Heart right ventricle (tissue), 16 donors: ENCODE measurements at regions not wholly inside any gene's neighbourhood (a gene's known extent, or its start where the extent isn't known, plus 50 kb on each side); places are given as distances from the start of the nearest gene placed in this dataset.
A peak's percentile ranks its signal among the peaks of the same experiment; 100 is the strongest.

ENCODE experiments used
- ATAC-seq, 8 donors: fragments of 200-7000 bp; cut with Tn5 transposase; one replicate each; pipeline ENCODE4 v1.9.1; 2020; ENCODE audit warnings: mild to moderate bottlenecking in 8 of 8, moderate library complexity in 8 of 8, moderate number of reproducible peaks in 1 of 8
- DNase-seq, 2 donors: peaks; one replicate each; pipeline ENCODE4 v3.0.0-alpha.2; 2020
- H3K27ac ChIP-seq, 10 donors: fragments of 200-600 bp; sonication (generic) in 2 of 10; one replicate each; pipeline versions ENCODE4 v1.5.0 to v1.8.0; 2020 to 2022; ENCODE audit warnings: mild to moderate bottlenecking in 3 of 10
- H3K27me3 ChIP-seq, 7 donors: fragments of 200-600 bp; one replicate each; pipeline ENCODE4 v1.8.0; 2021 to 2022; ENCODE audit warnings: mild to moderate bottlenecking in 2 of 7
- H3K36me3 ChIP-seq, 9 donors: fragments of 200-600 bp; sonication (generic) in 1 of 9; one replicate each; pipeline versions ENCODE4 v1.5.0 to v1.8.0; 2020 to 2022; ENCODE audit warnings: mild to moderate bottlenecking in 2 of 9
- H3K4me1 ChIP-seq, 9 donors: fragments of 200-600 bp; sonication (generic) in 1 of 9; one replicate each; pipeline versions ENCODE4 v1.5.0 to v1.8.0; 2020 to 2022; ENCODE audit warnings: mild to moderate bottlenecking in 4 of 9
- H3K4me3 ChIP-seq, 10 donors: fragments of 200-600 bp; sonication (generic) in 2 of 10; one replicate each; pipeline versions ENCODE4 v1.5.0 to v1.8.0; 2020 to 2022; ENCODE audit warnings: mild to moderate bottlenecking in 7 of 10, moderate library complexity in 2 of 10
- H3K9me3 ChIP-seq, 11 donors: fragments of 200-600 bp in 10 of 11; sonication (generic) in 2 of 11; one replicate each; pipeline versions ENCODE4 v1.5.0 to v1.8.0; 2013 to 2022; ENCODE audit warnings: mild to moderate bottlenecking in 2 of 11, control low read depth in 1 of 11, moderate library complexity in 1 of 11
- WGBS, 2 donors: extraction: QIAGEN DNeasy Blood & Tissue Kit; methylation state at CpG; one replicate each; pipeline ENCODE4 v1.1.7; 2013; ENCODE audit warnings: inconsistent platforms in 1 of 2; 5-methylcytosine and 5-hydroxymethylcytosine counted together
- intact Hi-C, 10 donors: fragments of 100-400 bp; cut with DNase I; formaldehyde crosslinking; loops; one replicate each; pipeline versions ENCODE4 v1.11.1 to v1.14.2; 2022
- TF ChIP-seq, protein P1 (sequence below), 9 donors: fragments of 200-600 bp; sonication (generic) in 2 of 9; IDR thresholded peaks; one replicate each; pipeline versions ENCODE4 v1.5.0 to v1.8.0; 2021 to 2022; ENCODE audit warnings: antibody characterized with exemption in 9 of 9, mild to moderate bottlenecking in 5 of 9, moderate library complexity in 1 of 9
- donor health status: Arrhythmogenic right ventricular cardiomyopathy.
- donor health status: ischemic (EF 13 %, LVEDD 7.1; RV severe dilation, severe dysfunction).
- donor health status: healthy with polysubstance abuse.
- donor health status: DM: no; HTN: yes; CAD: no.
- donor health status: DM: no; HTN: no; CAD: no.
- donor health status: ischemic (EF 25% LVEDD 6.9; RV normal size, moderate dysfunction).
- donor health status: ischemic (EF 25% LVEDD 5.7; RV mildly dilated, moderate dysfunction).
- donor health status: healthy.
- donor health status: DM: yes; HTN: yes; CAD: no.
- donor health status: Ischemic cardiomyopathy.
- donor health status: ischemic (EF 35%, LVEDD 5.7; RV mildly dilated, moderate dysfunction).
- donor health status: nonischemic (EF 11% LVEDD 7.7; RV severe dilation, severe dysfunction).
- donor health status: DM: yes; HTN: yes; CAD: no.
- donor health status: PGD.
- donor health status: ischemic (EF 29% LVEDD 5.4; RV normal size, mild dysfunction).
- donor health status: nonischemic (EF 23%, LVEDD 6.1; RV moderate dilation, normal function).

DNA sequence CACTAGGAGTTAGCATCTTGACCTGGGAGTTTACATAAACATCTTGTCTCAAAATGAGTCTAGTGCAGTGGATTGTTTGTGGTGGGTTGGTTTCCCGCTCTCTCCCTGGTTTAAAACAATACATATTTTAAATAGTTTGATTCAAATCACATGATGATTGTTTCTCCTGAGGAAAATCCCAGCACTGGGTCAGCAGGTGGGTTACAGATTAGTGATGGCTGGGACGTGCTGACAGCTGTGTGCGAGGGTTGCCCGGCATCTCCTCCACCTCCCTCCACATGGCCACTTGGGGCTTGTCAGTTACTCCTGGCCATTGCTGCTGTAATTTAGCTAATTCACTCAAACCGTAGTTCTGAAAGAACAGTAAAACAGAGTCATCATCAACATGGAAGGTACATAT is 306.4 kb upstream of the CITED2 start:
- Histone ChIP-seq H3K4me3 (no peak overlapping the region), H3K36me3 (no peaks in the 10 kb centered on the region), H3K27me3 (no peaks in the 10 kb centered on the region), H3K27ac (no peak overlapping the region), H3K4me1 (peaks cover 0 to 6% (median 0%) of the 10 kb centered on the region in 9 donors), H3K9me3 (no peaks in the 10 kb centered on the region)
- 60 to 66% methylated on average over 5 of the region's 5 CpGs for WGBS, 2 donors
- TF ChIP-seq, protein P1, sequence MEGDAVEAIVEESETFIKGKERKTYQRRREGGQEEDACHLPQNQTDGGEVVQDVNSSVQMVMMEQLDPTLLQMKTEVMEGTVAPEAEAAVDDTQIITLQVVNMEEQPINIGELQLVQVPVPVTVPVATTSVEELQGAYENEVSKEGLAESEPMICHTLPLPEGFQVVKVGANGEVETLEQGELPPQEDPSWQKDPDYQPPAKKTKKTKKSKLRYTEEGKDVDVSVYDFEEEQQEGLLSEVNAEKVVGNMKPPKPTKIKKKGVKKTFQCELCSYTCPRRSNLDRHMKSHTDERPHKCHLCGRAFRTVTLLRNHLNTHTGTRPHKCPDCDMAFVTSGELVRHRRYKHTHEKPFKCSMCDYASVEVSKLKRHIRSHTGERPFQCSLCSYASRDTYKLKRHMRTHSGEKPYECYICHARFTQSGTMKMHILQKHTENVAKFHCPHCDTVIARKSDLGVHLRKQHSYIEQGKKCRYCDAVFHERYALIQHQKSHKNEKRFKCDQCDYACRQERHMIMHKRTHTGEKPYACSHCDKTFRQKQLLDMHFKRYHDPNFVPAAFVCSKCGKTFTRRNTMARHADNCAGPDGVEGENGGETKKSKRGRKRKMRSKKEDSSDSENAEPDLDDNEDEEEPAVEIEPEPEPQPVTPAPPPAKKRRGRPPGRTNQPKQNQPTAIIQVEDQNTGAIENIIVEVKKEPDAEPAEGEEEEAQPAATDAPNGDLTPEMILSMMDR (IDR thresholded peaks at IDR 0.05), result no peak
- no peak for ATAC-seq
- intact Hi-C loops, result no loop called here
- DNase-seq, result no peak

DNA sequence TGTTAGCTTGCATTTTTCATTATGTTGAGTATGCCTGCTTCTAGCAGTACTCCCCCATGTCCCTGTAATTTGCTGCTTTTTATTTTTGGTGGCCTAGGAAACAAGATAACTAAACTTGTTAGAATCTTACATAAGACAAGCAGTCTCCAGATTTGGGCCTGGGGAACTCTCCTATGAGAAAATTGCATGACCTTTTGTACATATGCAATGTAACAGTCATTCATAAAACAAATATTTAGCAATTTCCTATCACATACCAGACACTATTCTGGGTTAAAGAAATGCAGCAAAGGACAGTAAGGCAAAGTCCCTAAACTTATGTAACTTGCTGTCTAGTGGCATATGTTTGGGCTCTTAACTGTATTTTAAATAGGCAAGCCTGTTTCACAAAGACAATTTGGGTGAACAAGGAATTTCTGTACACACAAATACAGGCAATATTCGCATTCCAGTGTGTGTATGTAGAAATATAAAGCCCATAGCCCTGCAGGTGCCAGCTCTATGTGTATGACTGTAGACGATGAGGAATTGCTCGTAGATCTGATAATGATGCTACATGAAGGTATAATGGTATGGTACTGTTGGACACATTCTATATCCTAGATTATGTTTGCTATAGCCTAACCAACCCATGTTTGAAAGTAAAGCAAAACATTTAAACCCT is 305.2 kb upstream of the CITED2 start:
- intact Hi-C loops, result no loop called here
- H3K36me3 ChIP-seq, result no peaks in the 10 kb centered on the region
- H3K9me3 ChIP-seq, result no peaks in the 10 kb centered on the region
- ATAC-seq (peak in 4 of 8 donors; percentile 14 to 58 (median 35)), DNase-seq (no peak)
- WGBS, 2 donors, result 83 to 90% methylated on average over 3 of the region's 3 CpGs
- TF ChIP-seq, protein P1 (IDR thresholded peaks at IDR 0.05), result no peak
- H3K27me3 ChIP-seq, result no peaks in the 10 kb centered on the region
- no peak overlapping the region for H3K4me3 ChIP-seq
- H3K4me1 ChIP-seq, result peaks cover 0 to 6% (median 0%) of the 10 kb centered on the region in 9 donors
- H3K27ac ChIP-seq, result no peak overlapping the region

DNA sequence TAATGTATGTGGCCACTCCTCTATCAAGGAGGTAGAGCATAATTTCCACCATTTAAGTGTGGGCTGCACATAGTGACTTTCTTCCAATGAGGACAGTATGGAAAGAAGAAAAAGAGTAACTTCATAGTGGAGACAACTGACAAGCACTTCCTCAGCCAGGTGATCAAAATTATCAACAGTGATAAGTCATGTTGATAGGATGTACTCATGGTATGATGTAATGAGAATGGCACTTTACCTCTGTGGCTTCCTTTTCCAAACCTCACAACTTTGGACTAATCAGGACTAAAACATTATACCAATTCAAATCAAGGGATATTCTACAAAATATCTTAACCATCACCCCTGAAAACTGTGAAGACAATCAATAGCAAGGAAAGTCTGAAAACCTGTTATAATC is 302.3 kb upstream of the CITED2 start:
- Histone ChIP-seq H3K9me3 (no peaks in the 10 kb centered on the region), H3K27ac (no peak overlapping the region), H3K4me1 (peaks cover 0 to 6% (median 0%) of the 10 kb centered on the region in 9 donors), H3K4me3 (no peak overlapping the region), H3K27me3 (no peaks in the 10 kb centered on the region), H3K36me3 (no peaks in the 10 kb centered on the region)
- TF ChIP-seq, protein P1 (IDR thresholded peaks at IDR 0.05), result no peak
- intact Hi-C loops, result no loop called here
- ATAC-seq (no peak), DNase-seq (no peak)

DNA sequence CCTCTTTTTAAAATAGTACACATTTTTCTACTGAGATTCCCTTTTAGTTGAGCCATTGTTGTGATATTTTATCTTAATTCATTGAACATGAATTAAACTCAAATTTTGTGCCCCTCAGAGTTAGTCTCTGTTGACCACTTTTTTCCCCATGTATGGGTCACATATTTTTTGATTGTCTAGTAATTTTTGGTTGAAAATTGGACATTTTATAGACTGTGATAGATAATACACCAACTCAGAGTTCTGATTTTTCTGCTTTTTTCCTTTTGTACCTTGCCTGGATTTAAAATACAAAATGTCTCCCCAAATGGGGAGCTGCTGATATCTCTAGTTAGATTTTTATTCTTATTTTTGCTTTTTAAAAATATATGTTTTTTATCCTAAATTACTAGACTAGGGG is 291.8 kb upstream of the CITED2 start:
- ATAC-seq, result no peak
- peaks cover 0 to 44% (median 8%) of the 10 kb centered on the region in 11 donors for H3K9me3 ChIP-seq
- no peak overlapping the region for H3K27ac ChIP-seq
- intact Hi-C loops, result no loop called here
- H3K4me1 ChIP-seq, result no peaks in the 10 kb centered on the region
- H3K4me3 ChIP-seq, result no peak overlapping the region
- TF ChIP-seq, protein P1 (IDR thresholded peaks at IDR 0.05), result no peak
- no peaks in the 10 kb centered on the region for H3K36me3 ChIP-seq
- H3K27me3 ChIP-seq, result no peaks in the 10 kb centered on the region
- no peak for DNase-seq
